AG04450 (cell line): ENCODE measurements at regions not wholly inside any gene's neighbourhood (a gene's known extent, or its start where the extent isn't known, plus 50 kb on each side); places are given as distances from the start of the nearest gene placed in this dataset.

Experiments
- CTCF ChIA-PET: fragments of 300-600, 350-600 bp; formaldehyde crosslinking; extraction: SDS; loops from one replicate; lab custom pipeline; 2022; ENCODE audit warnings: antibody characterized with exemption, inconsistent platforms; lab: Charles Lee
- POLR2A ChIA-PET: fragments of 350-600 bp; formaldehyde crosslinking; extraction: SDS; loops from one replicate; lab custom pipeline; 2021; ENCODE audit warnings: antibody characterized with exemption, inconsistent platforms; lab: Yijun Ruan, JAX
- DNase-seq: peaks from one replicate; pipeline ENCODE4 v3.0.0-alpha.2; 2011; ENCODE audit warnings: low read depth, low spot score
- H3K27ac ChIP-seq: one replicate; pipeline ENCODE4 v1.5.1; 2012; ENCODE audit warnings: low read depth, low read length, control low read depth
- H3K27me3 ChIP-seq: one replicate; pipeline ENCODE4 v1.6.0; 2012; ENCODE audit warnings: low read length; ENCODE audit not compliant: control insufficient read depth, insufficient read depth
- H3K4me3 ChIP-seq: 2 replicates; pipeline ENCODE4 v1.5.1; 2011; ENCODE audit warnings: mild to moderate bottlenecking, low read depth, low read length, control low read depth
- H3K9me3 ChIP-seq: 2 replicates; pipeline ENCODE4 v1.5.1; 2012; ENCODE audit warnings: low read length; ENCODE audit not compliant: control insufficient read depth, insufficient read depth
- TF ChIP-seq, protein P1 (sequence below): IDR thresholded peaks from 2 replicates; pipeline ENCODE4 v1.5.1; 2011; ENCODE audit warnings: low read depth, low read length, control low read depth, inconsistent platforms

- CTCF ChIA-PET = interaction anchor here (0.6 kb wide), 1 partner anchor 121 kb away, joined by 3 read pairs; no protein-coding TSS in a partner anchor
Observed at GRCh38 chr15:60057554-60057953, 53.4 kb downstream of the FOXB1 start.

DNA sequence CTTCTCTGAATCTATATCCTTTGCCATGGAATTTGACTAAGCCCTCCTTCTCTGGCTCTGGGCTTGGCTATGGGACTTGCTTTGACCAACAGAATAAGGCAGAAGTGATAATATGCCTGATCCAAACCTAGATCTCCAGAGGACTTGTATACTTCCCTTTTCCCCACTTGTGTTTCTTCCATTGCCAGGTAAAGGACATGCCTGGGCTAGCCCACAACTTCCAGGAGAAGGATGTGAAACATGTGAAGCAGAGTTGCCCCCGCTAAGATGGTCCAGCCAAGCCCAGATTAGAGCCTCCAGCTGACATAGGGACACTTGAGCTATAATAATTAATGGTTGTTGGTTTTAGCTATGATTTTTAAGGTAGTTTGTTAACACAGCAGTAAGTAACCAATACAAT lies 55.1 kb downstream of the FOXB1 start:
- H3K9me3 ChIP-seq = peaks cover 4% of the 10 kb centered on the region; the same call in 1 of the 2 replicates
- no peak overlapping the region for H3K4me3 ChIP-seq
- H3K27me3 ChIP-seq = peaks cover 2% of the 10 kb centered on the region
- ChIA-PET CTCF (no interaction called here), POLR2A (no interaction called here)
- H3K27ac ChIP-seq = no peak overlapping the region
- TF ChIP-seq, protein P1, sequence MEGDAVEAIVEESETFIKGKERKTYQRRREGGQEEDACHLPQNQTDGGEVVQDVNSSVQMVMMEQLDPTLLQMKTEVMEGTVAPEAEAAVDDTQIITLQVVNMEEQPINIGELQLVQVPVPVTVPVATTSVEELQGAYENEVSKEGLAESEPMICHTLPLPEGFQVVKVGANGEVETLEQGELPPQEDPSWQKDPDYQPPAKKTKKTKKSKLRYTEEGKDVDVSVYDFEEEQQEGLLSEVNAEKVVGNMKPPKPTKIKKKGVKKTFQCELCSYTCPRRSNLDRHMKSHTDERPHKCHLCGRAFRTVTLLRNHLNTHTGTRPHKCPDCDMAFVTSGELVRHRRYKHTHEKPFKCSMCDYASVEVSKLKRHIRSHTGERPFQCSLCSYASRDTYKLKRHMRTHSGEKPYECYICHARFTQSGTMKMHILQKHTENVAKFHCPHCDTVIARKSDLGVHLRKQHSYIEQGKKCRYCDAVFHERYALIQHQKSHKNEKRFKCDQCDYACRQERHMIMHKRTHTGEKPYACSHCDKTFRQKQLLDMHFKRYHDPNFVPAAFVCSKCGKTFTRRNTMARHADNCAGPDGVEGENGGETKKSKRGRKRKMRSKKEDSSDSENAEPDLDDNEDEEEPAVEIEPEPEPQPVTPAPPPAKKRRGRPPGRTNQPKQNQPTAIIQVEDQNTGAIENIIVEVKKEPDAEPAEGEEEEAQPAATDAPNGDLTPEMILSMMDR = no peak
- DNase-seq = no peak

More at GRCh38 chr15:60057554-60057953, 53.4 kb downstream of the FOXB1 start:
- H3K27me3 ChIP-seq = peaks cover 2% of the 10 kb centered on the region
- POLR2A ChIA-PET = no interaction called here
- no peak for DNase-seq
- H3K27ac ChIP-seq = no peak overlapping the region
- TF ChIP-seq, protein P1 = no peak
- H3K4me3 ChIP-seq = no peak overlapping the region
- peaks cover 4% of the 10 kb centered on the region; the same call in 1 of the 2 replicates for H3K9me3 ChIP-seq

DNA sequence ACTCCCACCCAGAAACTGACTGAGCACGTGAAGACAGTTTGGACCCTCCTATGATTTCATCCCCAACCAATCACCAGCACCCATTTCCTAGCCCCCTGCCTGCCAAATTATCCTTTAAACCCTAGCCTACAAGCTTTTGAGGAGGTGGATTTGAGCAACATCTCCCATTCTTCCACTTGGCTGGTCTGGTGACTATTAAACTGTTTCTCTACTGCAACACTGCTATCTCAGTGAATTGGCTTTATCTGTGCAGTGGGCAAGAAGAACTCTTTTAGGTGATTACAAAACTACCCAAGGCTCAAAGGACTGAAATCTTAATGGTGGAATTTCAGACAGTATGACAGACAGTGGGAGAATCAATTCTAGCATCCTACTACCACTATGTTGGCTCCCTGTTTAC lies 57.6 kb downstream of the FOXB1 start:
- CTCF ChIA-PET = no interaction called here
- no peak overlapping the region for H3K27ac ChIP-seq
- H3K4me3 ChIP-seq = no peak overlapping the region
- peaks cover 4% of the 10 kb centered on the region; the same call in 1 of the 2 replicates for H3K9me3 ChIP-seq
- H3K27me3 ChIP-seq = peaks cover 2% of the 10 kb centered on the region
- POLR2A ChIA-PET = no interaction called here
- no peak for DNase-seq
- TF ChIP-seq, protein P1 = no peak

GRCh38 chr15:60062826-60063225 lies 58.7 kb downstream of the FOXB1 start:
- peaks cover 4% of the 10 kb centered on the region; the same call in 1 of the 2 replicates for H3K9me3 ChIP-seq
- ChIA-PET POLR2A (interaction anchor here (0.7 kb wide), 1 partner anchor 932 kb away, joined by 3 read pairs; no protein-coding TSS in a partner anchor), CTCF (no interaction called here)
- no peak overlapping the region for H3K4me3 ChIP-seq
- no peak overlapping the region for H3K27ac ChIP-seq
- TF ChIP-seq, protein P1 = no peak
- no peaks in the 10 kb centered on the region for H3K27me3 ChIP-seq
- DNase-seq = peak; percentile 11

GRCh38 chr15:60065951-60066350 lies 61.8 kb downstream of the FOXB1 start:
- Histone ChIP-seq H3K4me3 (no peak overlapping the region), H3K27ac (no peak overlapping the region), H3K27me3 (no peaks in the 10 kb centered on the region), H3K9me3 (peaks cover 4% of the 10 kb centered on the region; the same call in 1 of the 2 replicates)
- TF ChIP-seq, protein P1 = no peak
- CTCF ChIA-PET = no interaction called here
- POLR2A ChIA-PET = no interaction called here
- no peak for DNase-seq
